ENCODE measurements at regions not wholly inside any gene's neighbourhood (a gene's known extent, or its start where the extent isn't known, plus 50 kb on each side); places are given as distances from the start of the nearest gene placed in this dataset.
"Not testable (repeated sequence)": the region's sequence is repeated elsewhere in the genome, so short reads cannot be mapped to it uniquely, and the experiment has no call there.

DNA sequence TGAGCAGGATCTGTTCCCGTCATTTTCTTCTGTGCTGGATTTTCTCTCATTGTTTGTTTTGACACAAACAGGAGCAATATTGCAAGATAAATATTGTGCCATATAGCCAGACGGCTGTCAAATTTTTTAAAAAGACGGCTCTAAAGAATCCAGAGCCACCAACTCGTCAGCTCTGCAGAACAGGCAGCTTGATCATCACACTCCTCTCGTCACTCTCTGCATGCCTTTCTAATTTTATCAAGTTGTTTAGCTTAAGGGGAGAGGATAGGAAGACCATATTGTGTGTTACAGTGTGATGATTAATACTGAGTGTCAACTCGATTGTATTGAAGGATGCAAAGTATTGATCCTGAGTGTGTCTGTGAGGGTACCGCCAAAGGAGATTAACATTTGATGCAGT is 562.8 kb downstream of the GALC start:
- no peak for DNase-seq (ENCODE audit: low spot score)

DNA sequence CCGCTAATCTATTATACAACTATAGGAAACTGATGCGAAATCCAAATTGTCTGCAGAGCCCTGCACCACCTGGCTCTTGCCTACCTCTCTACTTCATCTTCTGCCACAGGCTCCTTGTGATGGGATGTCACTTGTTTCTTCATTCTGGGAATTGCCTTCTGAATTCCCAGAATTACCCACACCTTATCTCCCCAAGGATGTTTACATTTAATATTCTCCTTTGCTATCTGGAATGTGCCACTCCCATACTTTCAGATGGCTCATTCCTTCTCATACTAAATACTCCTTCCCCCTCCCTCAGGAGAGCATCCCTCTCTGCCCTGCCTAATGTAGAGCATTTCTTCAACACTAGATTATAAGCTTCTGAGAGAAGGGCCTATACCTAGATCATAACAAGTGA is 573.1 kb downstream of the GALC start:
- DNase-seq (ENCODE audit: low spot score) = no peak

- DNase-seq (ENCODE audit: low spot score) = no peak
Measured at GRCh38 chr14:87411370-87411769, 581.6 kb downstream of the GALC start.

- no peak for DNase-seq (ENCODE audit: low spot score)
Measured at GRCh38 chr14:87409393-87409792, 583.6 kb downstream of the GALC start.

- DNase-seq (ENCODE audit: low spot score) = no peak
Measured at GRCh38 chr14:87407344-87407743, 585.6 kb downstream of the GALC start.

GRCh38 chr14:87405563-87405962 is 587.4 kb downstream of the GALC start:
- DNase-seq (ENCODE audit: low spot score) = no peak

DNA sequence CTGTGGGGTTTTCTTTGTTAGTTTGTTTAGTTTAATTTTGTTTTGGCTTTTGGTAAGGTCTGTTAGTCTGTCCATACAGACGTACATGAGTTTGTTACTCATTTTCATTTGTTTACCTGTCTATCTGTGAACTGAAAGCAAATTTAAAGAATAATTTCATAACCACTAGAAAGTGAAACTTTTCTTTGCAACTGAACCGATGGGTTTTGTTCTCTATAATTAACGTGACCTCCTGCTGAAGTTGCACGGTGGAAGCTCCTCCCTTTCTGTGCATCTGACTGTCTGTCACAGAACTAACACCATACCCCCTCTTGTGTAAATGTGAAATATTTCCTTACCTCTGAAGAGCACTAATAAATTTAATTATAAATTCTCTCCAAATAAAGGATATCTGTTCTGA is 595.5 kb downstream of the GALC start:
- DNase-seq (ENCODE audit: low spot score) = no peak

GRCh38 chr14:87391066-87391465 is 601.9 kb downstream of the GALC start:
- DNase-seq (ENCODE audit: low spot score) = no peak

DNA sequence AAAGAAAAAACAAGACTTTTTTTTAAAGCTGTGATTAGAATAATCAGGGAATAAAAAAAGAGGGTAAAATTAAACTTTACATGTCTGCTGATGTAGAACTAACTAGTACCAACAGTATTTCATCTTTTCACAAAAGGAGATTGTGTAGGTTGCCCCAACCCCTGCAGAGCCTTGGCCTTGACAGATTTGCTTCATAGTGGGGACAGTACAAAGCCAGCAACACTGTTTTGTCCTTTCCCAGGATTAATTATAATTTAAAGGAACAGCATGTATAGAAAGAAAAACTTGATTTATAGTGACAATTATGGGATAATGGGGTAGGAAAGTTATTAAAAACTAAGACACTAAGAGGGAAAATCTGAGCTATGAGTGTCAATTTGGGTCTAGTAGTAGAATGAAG is 604.0 kb downstream of the GALC start:
- DNase-seq (ENCODE audit: low spot score) = no peak

- DNase-seq (ENCODE audit: low spot score) = no peak
Measured at GRCh38 chr14:87387806-87388205, 605.2 kb downstream of the GALC start.

GRCh38 chr14:87386524-87386923 is 606.5 kb downstream of the GALC start:
- DNase-seq (ENCODE audit: low spot score) = no peak

- no peak for DNase-seq (ENCODE audit: low spot score)
Measured at GRCh38 chr14:87380054-87380453, 612.9 kb downstream of the GALC start.

DNA sequence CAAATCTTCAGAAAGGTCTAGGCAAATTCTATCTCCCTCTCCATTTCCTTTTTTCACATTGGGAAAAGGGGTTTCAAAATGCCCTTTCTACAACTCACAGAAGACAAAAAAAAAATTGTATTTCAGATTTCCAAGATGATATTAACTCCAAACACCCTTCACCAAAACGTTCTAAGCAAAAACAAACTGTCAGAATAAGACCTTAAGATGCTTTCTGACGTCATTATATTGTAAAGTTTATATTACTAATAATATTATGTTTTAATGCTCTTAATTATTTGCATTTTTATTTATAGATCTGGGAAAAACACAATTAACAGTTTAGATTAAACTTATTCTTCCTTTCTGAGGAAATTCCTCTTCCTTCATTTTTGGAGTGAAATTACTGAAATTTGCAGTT is 624.2 kb downstream of the GALC start:
- no peak for DNase-seq (ENCODE audit: low spot score)

DNA sequence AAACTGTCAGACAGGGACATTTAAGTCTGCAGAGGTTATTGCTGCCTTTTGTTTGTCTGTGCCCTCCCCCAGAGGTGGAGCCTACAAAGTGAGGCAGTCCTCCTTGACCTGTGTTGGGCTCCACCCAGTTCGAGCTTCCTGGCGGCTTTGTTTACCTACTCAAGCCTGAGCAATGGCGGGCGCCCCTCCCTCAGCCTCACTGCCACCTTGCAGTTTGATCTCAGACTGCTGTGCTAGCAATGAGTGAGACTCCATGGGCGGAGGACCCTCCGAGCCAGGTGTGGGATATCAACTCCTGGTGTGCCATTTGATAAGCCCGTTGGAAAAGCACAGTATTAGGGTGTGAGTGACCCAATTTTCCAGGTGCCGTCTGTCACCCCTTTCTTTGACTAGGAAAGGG is 632.7 kb downstream of the GALC start:
- not testable (repeated sequence) for DNase-seq (ENCODE audit: low spot score)

GRCh38 chr14:87351007-87351406 is 642.0 kb downstream of the GALC start:
- no peak for DNase-seq (ENCODE audit: low spot score)

DNA sequence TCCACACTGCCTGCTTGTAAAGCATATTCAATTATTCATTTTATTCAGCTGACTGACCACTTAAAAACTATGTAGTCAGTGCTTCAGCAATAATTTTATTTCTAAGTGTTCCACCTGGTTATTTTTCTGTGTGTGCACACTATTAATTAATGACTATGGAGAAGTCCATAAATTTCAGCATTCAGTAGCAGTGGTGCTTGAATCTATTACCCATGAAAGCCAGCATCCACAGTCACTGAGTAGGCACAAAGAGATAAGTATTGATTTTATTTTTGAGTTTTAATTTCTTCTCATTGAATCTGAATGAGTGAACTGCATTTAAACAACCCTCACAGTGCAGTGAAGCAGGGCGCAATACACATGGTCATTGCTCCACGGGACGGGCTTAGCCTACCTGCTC is 643.1 kb downstream of the GALC start:
- no peak for DNase-seq (ENCODE audit: low spot score)

DNA sequence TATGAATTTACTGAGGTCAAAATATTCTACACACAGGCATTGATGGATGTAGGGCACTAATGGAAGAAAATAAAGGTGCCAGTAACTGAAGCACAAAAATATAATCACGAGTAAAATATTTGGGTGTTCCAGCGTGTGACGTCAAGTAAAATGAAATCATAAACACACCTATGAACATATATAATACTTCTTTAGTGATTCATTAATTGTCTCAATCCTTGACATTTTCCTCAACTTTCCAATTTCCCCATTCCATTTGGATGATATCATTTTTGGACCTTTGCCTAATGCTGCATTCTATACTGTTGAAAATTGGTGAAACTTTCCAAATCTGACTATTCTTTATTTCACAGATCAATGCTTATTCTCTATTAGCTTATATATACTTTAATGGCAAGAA is 649.3 kb downstream of the GALC start:
- DNase-seq (ENCODE audit: low spot score) = no peak

DNA sequence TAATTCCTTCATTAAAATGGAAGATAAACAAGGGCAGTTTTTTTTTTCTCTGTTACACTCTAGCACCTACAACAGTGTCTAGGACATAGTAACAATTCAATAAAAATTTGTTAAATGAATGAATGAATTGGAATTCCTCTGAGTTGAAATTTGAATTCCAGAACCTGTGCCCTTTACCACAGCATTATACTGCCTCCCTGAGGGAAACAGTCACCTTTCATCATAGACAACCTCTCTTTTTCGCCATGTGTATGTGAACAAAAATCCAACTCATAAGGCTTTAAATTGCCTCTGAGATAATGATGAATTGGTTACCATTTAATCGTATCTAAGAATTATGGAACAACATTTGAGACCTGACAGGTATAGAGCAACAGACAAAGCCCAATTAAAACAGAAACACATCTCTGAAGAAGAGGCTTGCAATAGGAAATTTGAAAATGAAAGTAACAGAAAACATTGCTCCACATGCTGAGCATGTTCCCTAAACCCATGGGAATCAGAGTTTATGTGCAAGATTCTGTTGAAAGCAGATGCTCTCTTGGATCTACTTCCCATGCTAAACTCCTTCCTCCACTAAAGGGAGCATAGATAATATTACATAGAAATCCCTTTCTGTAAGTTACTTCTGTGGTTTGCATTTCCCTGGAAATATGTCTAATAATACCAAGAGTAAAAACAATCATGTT is 657.8 kb downstream of the GALC start:
- DNase-seq (ENCODE audit: low spot score) = no peak

DNA sequence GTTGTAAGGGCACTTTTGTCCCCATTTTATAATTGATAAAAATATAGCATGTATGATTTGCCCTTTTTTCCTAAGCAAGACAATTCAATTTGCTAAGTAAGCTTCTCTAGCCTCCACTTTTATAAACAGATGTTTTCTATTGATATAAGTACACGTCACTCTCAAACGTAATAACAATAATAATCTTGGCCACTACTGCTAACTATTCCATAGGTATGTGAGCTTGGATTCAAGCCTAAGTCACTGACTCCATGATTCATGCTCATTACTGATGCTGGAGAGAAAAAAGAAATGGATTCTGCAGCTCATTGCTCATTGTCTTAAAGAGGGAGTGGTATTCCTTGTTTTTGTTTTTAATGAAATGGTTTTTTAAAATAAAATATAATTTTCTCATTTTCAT is 661.0 kb downstream of the GALC start:
- no peak for DNase-seq (ENCODE audit: low spot score)

GRCh38 chr14:87325741-87326140 is 667.2 kb downstream of the GALC start:
- no peak for DNase-seq (ENCODE audit: low spot score)

GRCh38 chr14:87323191-87323590 is 669.8 kb downstream of the GALC start:
- DNase-seq (ENCODE audit: low spot score) = no peak

- DNase-seq (ENCODE audit: low spot score) = no peak
Measured at GRCh38 chr14:87321548-87321947, 671.4 kb downstream of the GALC start.

DNA sequence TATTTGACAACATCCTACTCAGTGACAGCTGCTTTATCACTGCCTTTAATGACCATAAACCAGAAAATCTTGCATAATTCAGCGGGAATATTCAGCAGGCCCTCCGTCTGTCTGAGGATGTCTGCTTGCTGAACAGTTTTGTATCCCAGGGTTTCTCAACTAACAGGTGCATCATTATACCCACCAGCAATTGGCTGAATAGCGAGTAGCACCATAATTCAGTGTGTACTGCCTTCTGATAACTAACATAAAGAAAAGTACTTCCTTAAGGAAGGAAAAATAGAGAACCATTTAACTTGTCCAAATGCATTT is 680.1 kb downstream of the GALC start:
- DNase-seq (ENCODE audit: low spot score) = no peak

GRCh38 chr14:87312169-87312893 is 680.7 kb downstream of the GALC start:
- no peak for DNase-seq (ENCODE audit: low spot score)
